ENCODE measurements at regions not wholly inside any gene's neighbourhood (a gene's known extent, or its start where the extent isn't known, plus 50 kb on each side); places are given as distances from the start of the nearest gene placed in this dataset.

DNA sequence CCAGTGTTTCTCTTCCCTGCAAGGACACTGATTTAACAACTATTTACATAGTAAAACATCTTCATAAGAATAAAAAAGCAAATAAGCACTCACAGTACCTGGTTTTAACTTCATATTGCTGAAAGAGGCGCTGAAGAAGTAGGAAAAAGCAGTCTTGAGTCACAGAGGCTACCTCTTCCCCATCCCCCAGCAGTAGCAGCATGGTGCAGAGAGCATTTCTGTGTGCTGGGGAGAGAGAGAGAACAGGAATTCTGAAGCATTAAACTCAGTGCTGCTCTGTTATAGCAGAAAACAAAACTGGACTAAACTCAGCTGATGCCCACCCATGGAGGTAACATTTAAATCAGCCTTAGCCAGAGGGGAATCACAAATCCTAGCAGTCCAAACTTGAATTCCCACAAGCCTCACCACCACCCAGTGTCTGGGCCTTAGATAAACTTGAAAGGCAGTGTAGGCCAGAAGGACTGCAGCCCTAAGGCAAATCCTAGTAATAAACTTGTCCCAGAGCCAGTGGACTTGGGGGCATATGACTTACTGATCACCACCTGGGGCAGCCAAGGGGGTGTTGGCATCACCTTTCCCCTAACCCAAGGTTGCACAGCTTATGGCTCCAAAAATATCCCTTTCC is 321.8 kb upstream of the CWC22 start:
- intact Hi-C loops (cut with DNase I) = no loop called here
- TF ChIP-seq POLR2A (IDR thresholded peaks at IDR 0.05) = no peak
- TF ChIP-seq, protein P1, sequence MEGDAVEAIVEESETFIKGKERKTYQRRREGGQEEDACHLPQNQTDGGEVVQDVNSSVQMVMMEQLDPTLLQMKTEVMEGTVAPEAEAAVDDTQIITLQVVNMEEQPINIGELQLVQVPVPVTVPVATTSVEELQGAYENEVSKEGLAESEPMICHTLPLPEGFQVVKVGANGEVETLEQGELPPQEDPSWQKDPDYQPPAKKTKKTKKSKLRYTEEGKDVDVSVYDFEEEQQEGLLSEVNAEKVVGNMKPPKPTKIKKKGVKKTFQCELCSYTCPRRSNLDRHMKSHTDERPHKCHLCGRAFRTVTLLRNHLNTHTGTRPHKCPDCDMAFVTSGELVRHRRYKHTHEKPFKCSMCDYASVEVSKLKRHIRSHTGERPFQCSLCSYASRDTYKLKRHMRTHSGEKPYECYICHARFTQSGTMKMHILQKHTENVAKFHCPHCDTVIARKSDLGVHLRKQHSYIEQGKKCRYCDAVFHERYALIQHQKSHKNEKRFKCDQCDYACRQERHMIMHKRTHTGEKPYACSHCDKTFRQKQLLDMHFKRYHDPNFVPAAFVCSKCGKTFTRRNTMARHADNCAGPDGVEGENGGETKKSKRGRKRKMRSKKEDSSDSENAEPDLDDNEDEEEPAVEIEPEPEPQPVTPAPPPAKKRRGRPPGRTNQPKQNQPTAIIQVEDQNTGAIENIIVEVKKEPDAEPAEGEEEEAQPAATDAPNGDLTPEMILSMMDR (IDR thresholded peaks at IDR 0.05) = no peak
- no peak overlapping the region for H3K4me3 ChIP-seq
- WGBS (ENCODE audit: insufficient coverage, low coverage, low lambda C conversion rate, missing lambda C conversion rate) = 31% methylated on average over 1 of the region's 1 CpG
- H3K36me3 ChIP-seq = no peaks in the 10 kb centered on the region
- H3K9me3 ChIP-seq = no peaks in the 10 kb centered on the region
- no peak for DNase-seq
- no peak overlapping the region for H3K27ac ChIP-seq
- ATAC-seq = no peak
- H3K4me1 ChIP-seq = no peaks in the 10 kb centered on the region
- no peaks in the 10 kb centered on the region for H3K27me3 ChIP-seq

DNA sequence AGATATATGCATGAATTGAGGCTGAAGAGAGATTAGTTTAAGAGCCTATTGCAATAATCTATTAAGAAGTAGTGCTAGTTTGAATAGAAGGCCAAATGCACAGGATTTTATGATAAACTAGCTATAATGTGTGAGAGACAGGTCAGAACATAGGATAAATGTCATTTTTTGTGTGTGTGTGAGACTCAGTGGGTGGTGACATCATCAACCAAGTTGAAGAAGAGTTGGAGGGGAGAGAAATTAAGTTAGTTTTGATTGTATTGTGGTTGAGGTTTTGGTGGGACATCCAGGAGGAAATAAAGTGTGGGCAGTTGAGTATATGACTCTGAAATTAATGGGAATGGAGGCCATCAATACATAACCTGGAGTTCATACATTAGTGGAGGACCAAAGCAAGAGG is 320.1 kb upstream of the CWC22 start:
- DNase-seq (no peak), ATAC-seq (no peak)
- H3K9me3 ChIP-seq = no peaks in the 10 kb centered on the region
- no peaks in the 10 kb centered on the region for H3K27me3 ChIP-seq
- no peak overlapping the region for H3K4me3 ChIP-seq
- no peaks in the 10 kb centered on the region for H3K4me1 ChIP-seq
- intact Hi-C loops (cut with DNase I) = no loop called here
- H3K27ac ChIP-seq = no peak overlapping the region
- no peaks in the 10 kb centered on the region for H3K36me3 ChIP-seq
- TF ChIP-seq, protein P1 (IDR thresholded peaks at IDR 0.05) = no peak

DNA sequence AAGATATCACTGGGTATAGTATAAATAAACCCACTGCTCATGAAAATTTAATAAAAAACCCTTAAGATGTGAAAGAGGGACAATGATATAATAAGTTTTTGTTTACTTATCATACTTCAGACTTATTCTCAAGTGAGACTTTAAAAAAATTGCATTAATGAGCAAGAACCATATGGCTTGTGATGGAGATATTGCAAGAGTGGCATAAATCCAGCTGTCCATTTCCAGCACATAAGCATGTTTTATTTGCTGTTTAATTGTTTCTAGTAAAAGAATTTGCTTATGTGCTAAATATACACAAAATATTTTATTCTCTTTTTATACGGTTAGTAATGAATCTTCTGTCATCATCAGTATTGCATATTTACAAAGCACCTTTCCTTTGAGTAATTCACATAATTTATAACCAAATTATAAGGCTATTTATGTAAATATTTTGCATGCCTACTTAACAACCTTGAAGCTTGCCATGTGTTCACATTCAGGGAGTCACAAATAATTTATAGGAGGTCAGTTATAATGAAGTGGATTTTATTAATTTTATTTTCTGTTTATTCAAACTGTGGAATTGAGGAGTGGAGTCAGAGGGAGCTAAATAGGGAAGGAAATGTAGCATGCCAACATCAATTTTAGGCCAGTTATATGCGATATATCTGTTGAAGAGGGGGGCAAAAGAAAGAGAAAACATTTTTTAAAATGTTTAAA is 318.5 kb upstream of the CWC22 start:
- H3K36me3 ChIP-seq = no peaks in the 10 kb centered on the region
- no peaks in the 10 kb centered on the region for H3K9me3 ChIP-seq
- no peak overlapping the region for H3K27ac ChIP-seq
- TF ChIP-seq, protein P1 (IDR thresholded peaks at IDR 0.05) = no peak
- TF ChIP-seq POLR2A (IDR thresholded peaks at IDR 0.05) = no peak
- ATAC-seq (no peak), DNase-seq (no peak)
- H3K4me3 ChIP-seq = no peak overlapping the region
- H3K4me1 ChIP-seq = no peaks in the 10 kb centered on the region
- intact Hi-C loops (cut with DNase I) = no loop called here
- no peaks in the 10 kb centered on the region for H3K27me3 ChIP-seq
- 65% methylated on average over 2 of the region's 2 CpGs for WGBS (ENCODE audit: insufficient coverage, low coverage, low lambda C conversion rate, missing lambda C conversion rate)

DNA sequence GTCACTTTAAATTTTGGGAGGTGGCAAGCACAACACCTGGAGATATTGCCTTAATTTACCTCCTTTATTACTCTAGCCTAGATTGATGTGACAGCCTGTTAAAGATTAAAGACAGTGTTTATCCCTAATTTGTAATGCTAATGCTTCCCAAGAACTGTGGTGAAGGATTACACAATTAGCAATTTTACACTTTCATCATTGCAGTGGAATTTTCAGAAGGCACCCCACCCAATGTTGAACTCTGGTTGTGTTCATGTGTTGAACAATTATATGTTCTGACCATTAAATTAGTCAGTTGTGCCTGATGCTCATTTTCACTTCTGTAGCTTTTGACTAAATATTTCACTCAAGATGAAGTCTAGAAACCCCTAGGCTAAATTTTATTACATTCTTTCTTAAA is 317.1 kb upstream of the CWC22 start:
- DNase-seq (no peak), ATAC-seq (no peak)
- H3K4me1 ChIP-seq = no peaks in the 10 kb centered on the region
- intact Hi-C loops (cut with DNase I) = no loop called here
- TF ChIP-seq POLR2A (IDR thresholded peaks at IDR 0.05) = no peak
- TF ChIP-seq, protein P1 (IDR thresholded peaks at IDR 0.05) = no peak
- H3K4me3 ChIP-seq = no peak overlapping the region
- H3K36me3 ChIP-seq = no peaks in the 10 kb centered on the region
- no peaks in the 10 kb centered on the region for H3K27me3 ChIP-seq
- no peaks in the 10 kb centered on the region for H3K9me3 ChIP-seq
- H3K27ac ChIP-seq = no peak overlapping the region

DNA sequence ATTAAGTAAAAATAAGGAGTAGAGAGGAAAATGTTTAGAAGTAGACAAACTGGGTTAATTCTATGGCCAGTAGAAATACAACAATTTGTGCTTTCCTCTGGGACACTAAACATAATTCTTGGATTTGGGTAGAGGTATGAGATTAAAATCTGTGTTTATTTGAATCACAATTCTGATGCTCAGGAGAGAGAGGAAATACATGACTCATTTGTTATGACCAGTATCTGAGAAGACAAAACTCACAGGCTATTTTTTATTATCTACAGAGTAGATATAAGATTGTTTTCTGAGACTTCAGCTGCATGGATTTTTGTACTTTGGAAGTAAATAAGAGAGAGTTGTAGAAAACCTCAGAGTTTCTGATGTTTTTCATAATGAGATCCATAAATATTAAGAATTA is 315.7 kb upstream of the CWC22 start:
- Histone ChIP-seq H3K4me3 (no peak overlapping the region), H3K36me3 (no peaks in the 10 kb centered on the region), H3K27ac (no peak overlapping the region), H3K4me1 (no peaks in the 10 kb centered on the region), H3K9me3 (no peaks in the 10 kb centered on the region), H3K27me3 (no peaks in the 10 kb centered on the region)
- intact Hi-C loops (cut with DNase I) = no loop called here
- ATAC-seq (no peak), DNase-seq (no peak)
- no peak for TF ChIP-seq POLR2A (IDR thresholded peaks at IDR 0.05)
- TF ChIP-seq, protein P1 (IDR thresholded peaks at IDR 0.05) = no peak

Measured in right lobe of liver (tissue), 6 donors.